Testis (tissue), 2 donors: ENCODE measurements at regions not wholly inside any gene's neighbourhood (a gene's known extent, or its start where the extent isn't known, plus 50 kb on each side); places are given as distances from the start of the nearest gene placed in this dataset.

Experiments used
- CTCF ChIP-seq, 3 experiments: fragments of 450-650 bp in 2 of 3; fragments of 200-600 bp in 1 of 3; sonication (generic) in 1 of 3; IDR thresholded peaks; one replicate each; pipeline ENCODE4 v1.5.1; 2016 to 2019; ENCODE audit warnings: antibody characterized with exemption in 3 of 3, mild to moderate bottlenecking in 2 of 3, moderate library complexity in 1 of 3
- POLR2A ChIP-seq: fragments of 450-650 bp; IDR thresholded peaks from one replicate; pipeline ENCODE4 v1.6.1; 2017; ENCODE audit warnings: antibody characterized with exemption, mild to moderate bottlenecking, moderate library complexity

- TF ChIP-seq POLR2A (no peak), CTCF (IDR thresholded peaks at IDR 0.05) (no peak)
Observed at GRCh38 chrX:67334323-67334722, 209.5 kb upstream of the AR start.
